NCI-H2029 (cell line): ENCODE measurements at regions not wholly inside any gene's neighbourhood (a gene's known extent, or its start where the extent isn't known, plus 50 kb on each side); places are given as distances from the start of the nearest gene placed in this dataset.
A peak's percentile ranks its signal among the peaks of the same experiment; 100 is the strongest.

Experiments used
- DNase-seq: peaks from one replicate; lab custom pipeline; 2025; lab: John Stamatoyannopoulos, UW

- no peak for DNase-seq
Measured at GRCh38 chr12:88996200-88996788, 356.0 kb downstream of the DUSP6 start.

- no peak for DNase-seq
Measured at GRCh38 chr12:88994971-88995370, 357.3 kb downstream of the DUSP6 start.

- no peak for DNase-seq
Measured at GRCh38 chr12:88994537-88994936, 357.8 kb downstream of the DUSP6 start.

- DNase-seq: peak; percentile 30
Measured at GRCh38 chr12:88993651-88994050, 358.6 kb downstream of the DUSP6 start.

GRCh38 chr12:88986056-88986455, 366.2 kb downstream of the DUSP6 start:
- DNase-seq: no peak

- DNase-seq: no peak
Measured at GRCh38 chr12:88985631-88986030, 366.7 kb downstream of the DUSP6 start.

- no peak for DNase-seq
Measured at GRCh38 chr12:88985011-88985410, 367.3 kb downstream of the DUSP6 start.

GRCh38 chr12:88982694-88983093, 369.6 kb downstream of the DUSP6 start:
- no peak for DNase-seq

GRCh38 chr12:88977115-88977514, 375.2 kb downstream of the DUSP6 start:
- no peak for DNase-seq

GRCh38 chr12:88973998-88974397, 378.3 kb downstream of the DUSP6 start:
- no peak for DNase-seq

- no peak for DNase-seq
Measured at GRCh38 chr12:88970740-88971139, 381.6 kb downstream of the DUSP6 start.

GRCh38 chr12:88969127-88969526, 383.2 kb downstream of the DUSP6 start:
- no peak for DNase-seq

- DNase-seq: peak; percentile 11
Measured at GRCh38 chr12:88960213-88960878, 380.1 kb upstream of the KITLG start.

GRCh38 chr12:88958946-88959345, 378.7 kb upstream of the KITLG start:
- DNase-seq: peak; percentile 98

- DNase-seq: peak; percentile 63
Measured at GRCh38 chr12:88958153-88958552, 377.9 kb upstream of the KITLG start.

GRCh38 chr12:88957358-88957757, 377.1 kb upstream of the KITLG start:
- no peak for DNase-seq

GRCh38 chr12:88955531-88955930, 375.3 kb upstream of the KITLG start:
- DNase-seq: no peak

GRCh38 chr12:88953029-88953586, 372.8 kb upstream of the KITLG start:
- no peak for DNase-seq

GRCh38 chr12:88952562-88952942, 372.3 kb upstream of the KITLG start:
- peak; percentile 42 for DNase-seq

- no peak for DNase-seq
Measured at GRCh38 chr12:88951860-88952561, 371.7 kb upstream of the KITLG start.

- DNase-seq: no peak
Measured at GRCh38 chr12:88951177-88951576, 370.9 kb upstream of the KITLG start.

- no peak for DNase-seq
Measured at GRCh38 chr12:88947486-88948043, 367.3 kb upstream of the KITLG start.
